ENCODE measurements at regions not wholly inside any gene's neighbourhood (a gene's known extent, or its start where the extent isn't known, plus 50 kb on each side); places are given as distances from the start of the nearest gene placed in this dataset.

- H3K4me3 ChIP-seq (ENCODE audit: low read depth, low read length): no peak overlapping the region
- TF ChIP-seq, protein P1, sequence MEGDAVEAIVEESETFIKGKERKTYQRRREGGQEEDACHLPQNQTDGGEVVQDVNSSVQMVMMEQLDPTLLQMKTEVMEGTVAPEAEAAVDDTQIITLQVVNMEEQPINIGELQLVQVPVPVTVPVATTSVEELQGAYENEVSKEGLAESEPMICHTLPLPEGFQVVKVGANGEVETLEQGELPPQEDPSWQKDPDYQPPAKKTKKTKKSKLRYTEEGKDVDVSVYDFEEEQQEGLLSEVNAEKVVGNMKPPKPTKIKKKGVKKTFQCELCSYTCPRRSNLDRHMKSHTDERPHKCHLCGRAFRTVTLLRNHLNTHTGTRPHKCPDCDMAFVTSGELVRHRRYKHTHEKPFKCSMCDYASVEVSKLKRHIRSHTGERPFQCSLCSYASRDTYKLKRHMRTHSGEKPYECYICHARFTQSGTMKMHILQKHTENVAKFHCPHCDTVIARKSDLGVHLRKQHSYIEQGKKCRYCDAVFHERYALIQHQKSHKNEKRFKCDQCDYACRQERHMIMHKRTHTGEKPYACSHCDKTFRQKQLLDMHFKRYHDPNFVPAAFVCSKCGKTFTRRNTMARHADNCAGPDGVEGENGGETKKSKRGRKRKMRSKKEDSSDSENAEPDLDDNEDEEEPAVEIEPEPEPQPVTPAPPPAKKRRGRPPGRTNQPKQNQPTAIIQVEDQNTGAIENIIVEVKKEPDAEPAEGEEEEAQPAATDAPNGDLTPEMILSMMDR (IDR thresholded peaks at IDR 0.05; ENCODE audit: borderline replicate concordance, insufficient read depth, low read depth, low read length): no peak
These were observed 616.6 kb upstream of the USP24 start for GRCh38 chr1:55831759-55832158.

GRCh38 chr1:55828044-55828443, 612.9 kb upstream of the USP24 start:
- no peak overlapping the region for H3K4me3 ChIP-seq (ENCODE audit: low read depth, low read length)
- TF ChIP-seq, protein P1 (IDR thresholded peaks at IDR 0.05; ENCODE audit: borderline replicate concordance, insufficient read depth, low read depth, low read length): no peak

DNA sequence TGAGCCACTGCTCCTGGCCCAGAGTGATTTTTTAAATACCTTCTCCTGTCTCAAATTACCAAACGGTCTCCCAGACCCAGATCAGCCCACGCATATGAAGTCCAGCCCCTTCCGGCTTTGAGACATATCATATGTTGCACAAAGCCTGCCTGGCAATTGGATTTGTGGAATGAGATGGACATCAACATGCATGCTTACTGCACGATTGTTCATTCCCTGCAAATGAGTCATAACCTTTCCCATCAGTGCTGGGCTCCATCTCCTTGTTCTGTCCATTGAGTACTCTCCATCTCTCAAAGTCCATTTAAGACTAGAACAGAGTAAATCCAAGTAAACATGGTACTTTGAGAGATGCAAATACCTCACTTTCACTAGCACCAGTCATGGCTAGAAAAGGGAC, 612.2 kb upstream of the USP24 start:
- TF ChIP-seq, protein P1 (IDR thresholded peaks at IDR 0.05; ENCODE audit: borderline replicate concordance, insufficient read depth, low read depth, low read length): no peak
- no peak overlapping the region for H3K4me3 ChIP-seq (ENCODE audit: low read depth, low read length)

DNA sequence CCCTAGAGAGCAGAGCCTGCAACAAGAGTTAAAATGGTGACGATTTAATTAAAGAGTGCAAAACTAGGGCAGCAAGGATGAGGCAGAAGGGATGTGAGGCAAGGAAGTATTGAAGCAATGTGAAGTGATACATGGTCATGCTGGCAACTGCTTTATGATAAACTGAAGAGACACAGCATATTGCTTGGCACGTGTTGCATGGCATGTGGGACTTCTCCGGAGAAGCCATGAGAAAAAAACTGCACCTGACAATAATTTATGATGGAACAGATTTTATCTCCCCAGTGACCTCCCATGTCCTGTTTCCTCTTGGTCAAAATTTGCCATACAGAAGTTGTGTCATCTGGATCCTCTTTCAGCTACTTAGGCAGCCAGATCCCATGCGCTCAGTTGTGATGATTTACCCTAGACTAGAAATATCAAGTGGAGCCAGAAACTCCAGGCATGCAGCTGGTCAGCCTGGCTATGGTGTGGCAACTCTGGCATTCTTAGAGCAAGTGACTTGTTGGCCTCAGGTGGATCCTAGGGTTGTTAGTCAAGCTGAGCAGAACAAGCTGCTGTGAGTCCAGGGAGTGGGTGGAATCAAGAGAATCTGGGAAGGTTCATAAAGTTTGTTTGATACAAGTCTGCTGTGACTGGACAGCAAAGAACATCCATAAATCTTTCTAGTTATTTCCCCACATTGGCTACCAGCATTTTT, 611.4 kb upstream of the USP24 start:
- H3K4me3 ChIP-seq (ENCODE audit: low read depth, low read length): no peak overlapping the region
- TF ChIP-seq, protein P1 (IDR thresholded peaks at IDR 0.05; ENCODE audit: borderline replicate concordance, insufficient read depth, low read depth, low read length): no peak

DNA sequence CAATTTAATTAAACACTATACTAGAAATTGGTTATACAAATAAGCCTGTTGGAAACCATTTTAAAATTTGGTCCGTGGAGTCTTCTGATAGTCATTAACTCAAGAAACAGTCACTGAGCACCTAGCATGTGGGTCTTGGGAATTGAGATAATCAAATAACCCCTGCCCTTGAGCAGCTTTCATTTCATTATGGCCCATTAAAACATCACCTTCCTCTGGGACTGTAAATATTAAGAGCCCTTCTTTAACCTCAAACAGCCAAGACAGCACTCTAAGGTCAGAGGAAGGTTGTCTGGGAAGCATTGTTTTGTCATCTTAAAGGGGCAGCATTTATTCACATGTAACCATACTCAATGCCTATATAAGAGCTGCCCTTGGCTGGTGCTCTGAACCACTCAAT, 610.3 kb upstream of the USP24 start:
- TF ChIP-seq, protein P1 (IDR thresholded peaks at IDR 0.05; ENCODE audit: borderline replicate concordance, insufficient read depth, low read depth, low read length): no peak
- no peak overlapping the region for H3K4me3 ChIP-seq (ENCODE audit: low read depth, low read length)

GRCh38 chr1:55824251-55824640, 609.1 kb upstream of the USP24 start:
- TF ChIP-seq, protein P1 (IDR thresholded peaks at IDR 0.05; ENCODE audit: borderline replicate concordance, insufficient read depth, low read depth, low read length): no peak
- no peak overlapping the region for H3K4me3 ChIP-seq (ENCODE audit: low read depth, low read length)

DNA sequence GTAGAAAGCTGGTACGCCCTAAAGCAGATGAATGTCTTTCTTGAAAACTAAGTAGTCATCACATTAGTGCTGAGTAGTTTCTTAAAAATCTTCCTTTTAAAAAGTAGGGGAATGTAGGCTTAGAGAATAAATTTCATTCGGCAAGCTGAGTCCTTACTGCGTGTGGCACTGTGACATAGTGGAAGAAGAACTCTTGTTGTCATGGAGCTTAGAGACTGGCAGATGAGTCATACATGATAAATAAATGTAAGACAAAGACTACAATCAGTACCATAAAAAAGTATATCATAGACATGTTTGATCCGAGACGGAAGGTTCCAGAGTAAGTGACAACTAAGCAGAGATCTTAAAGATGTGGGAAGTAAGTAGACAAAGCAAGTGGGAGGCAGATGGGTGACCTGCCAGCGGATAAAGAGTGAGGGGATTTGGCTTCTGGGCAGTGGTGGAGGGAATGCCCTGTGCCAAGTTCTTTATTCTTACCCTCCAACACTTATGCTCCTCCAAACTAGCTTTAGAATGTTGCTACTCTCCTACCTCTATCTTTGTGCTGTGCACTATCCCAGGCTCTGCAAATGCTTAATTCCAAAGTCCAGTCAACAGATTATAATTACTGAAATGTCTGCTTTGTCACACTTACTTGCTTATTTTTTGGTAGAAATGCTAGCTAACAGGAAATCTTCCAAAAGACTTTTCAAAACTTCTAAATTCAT, 608.5 kb upstream of the USP24 start:
- TF ChIP-seq, protein P1 (IDR thresholded peaks at IDR 0.05; ENCODE audit: borderline replicate concordance, insufficient read depth, low read depth, low read length): no peak
- no peak overlapping the region for H3K4me3 ChIP-seq (ENCODE audit: low read depth, low read length)

Data from GM12875 (cell line).